Motor neuron (in vitro differentiated cells): ENCODE measurements at regions not wholly inside any gene's neighbourhood (a gene's known extent, or its start where the extent isn't known, plus 50 kb on each side); places are given as distances from the start of the nearest gene placed in this dataset.

ENCODE experiments used
- ATAC-seq, 8 experiments: fragments of 200-7000 bp; cut with Tn5 transposase; replicated peaks in 6 of 8; 2 replicates each; pipeline ENCODE4 v1.8.0; 2021; ENCODE audit warnings: mild to moderate bottlenecking in 8 of 8, moderate library complexity in 8 of 8
- H3K27ac ChIP-seq, 2 donors: fragments of 250-450 bp; sonication (Bioruptor Pico); 2 replicates each; pipeline ENCODE4 v1.9.0; 2021; ENCODE audit warnings: antibody characterized with exemption in 2 of 2, mild to moderate bottlenecking in 2 of 2, moderate library complexity in 1 of 2
- H3K4me1 ChIP-seq, 2 donors: fragments of 250-450 bp; sonication (Bioruptor Pico); replicated peaks in 1 of 2; 2 replicates each; pipeline ENCODE4 v1.6.1; 2021; ENCODE audit warnings: antibody characterized with exemption in 2 of 2, mild to moderate bottlenecking in 2 of 2, moderate library complexity in 1 of 2
- H3K4me3 ChIP-seq, 5 donors: fragments of 250-450 bp; sonication (Bioruptor Pico); 2 replicates each; pipeline ENCODE4 v1.9.0; 2021; ENCODE audit warnings: antibody characterized with exemption in 5 of 5, mild to moderate bottlenecking in 5 of 5, moderate library complexity in 4 of 5
- WGBS, 10 experiments: fragments of 450-650 bp; shearing (Covaris generic); methylation state at CpG; one replicate each; pipeline ENCODE4 v1.0.0; 2022; 5-methylcytosine and 5-hydroxymethylcytosine counted together
- in situ Hi-C, 9 experiments: fragments of 400-800 bp; cut with MboI; loops; one replicate each; pipeline ENCODE4 v1.15.0; 2021; ENCODE audit warnings: low sequenced_read_pairs in 9 of 9, low pct_unique_long_range_greater_than_20kb in 2 of 9; ENCODE audit not compliant: unreplicated experiment in 9 of 9

- no peak for ATAC-seq
- WGBS, 10 experiments = 18 to 77% (median 50%) methylated on average over 1 to 5 of the region's 5 CpGs
- in situ Hi-C loops = no loop called here
- Histone ChIP-seq H3K4me3 (no peak overlapping the region), H3K4me1 (peaks cover 0 to 6% of the 10 kb centered on the region in 2 donors), H3K27ac (no peak overlapping the region)
These were observed 126.5 kb upstream of the BMP2 start for GRCh38 chr20:6641012-6641411.

- Histone ChIP-seq H3K4me1 (no peaks in the 10 kb centered on the region), H3K4me3 (no peak overlapping the region), H3K27ac (no peak overlapping the region)
- no peak for ATAC-seq
- in situ Hi-C loops = no loop called here
These were observed 130.3 kb upstream of the BMP2 start for GRCh38 chr20:6637160-6637579.

DNA sequence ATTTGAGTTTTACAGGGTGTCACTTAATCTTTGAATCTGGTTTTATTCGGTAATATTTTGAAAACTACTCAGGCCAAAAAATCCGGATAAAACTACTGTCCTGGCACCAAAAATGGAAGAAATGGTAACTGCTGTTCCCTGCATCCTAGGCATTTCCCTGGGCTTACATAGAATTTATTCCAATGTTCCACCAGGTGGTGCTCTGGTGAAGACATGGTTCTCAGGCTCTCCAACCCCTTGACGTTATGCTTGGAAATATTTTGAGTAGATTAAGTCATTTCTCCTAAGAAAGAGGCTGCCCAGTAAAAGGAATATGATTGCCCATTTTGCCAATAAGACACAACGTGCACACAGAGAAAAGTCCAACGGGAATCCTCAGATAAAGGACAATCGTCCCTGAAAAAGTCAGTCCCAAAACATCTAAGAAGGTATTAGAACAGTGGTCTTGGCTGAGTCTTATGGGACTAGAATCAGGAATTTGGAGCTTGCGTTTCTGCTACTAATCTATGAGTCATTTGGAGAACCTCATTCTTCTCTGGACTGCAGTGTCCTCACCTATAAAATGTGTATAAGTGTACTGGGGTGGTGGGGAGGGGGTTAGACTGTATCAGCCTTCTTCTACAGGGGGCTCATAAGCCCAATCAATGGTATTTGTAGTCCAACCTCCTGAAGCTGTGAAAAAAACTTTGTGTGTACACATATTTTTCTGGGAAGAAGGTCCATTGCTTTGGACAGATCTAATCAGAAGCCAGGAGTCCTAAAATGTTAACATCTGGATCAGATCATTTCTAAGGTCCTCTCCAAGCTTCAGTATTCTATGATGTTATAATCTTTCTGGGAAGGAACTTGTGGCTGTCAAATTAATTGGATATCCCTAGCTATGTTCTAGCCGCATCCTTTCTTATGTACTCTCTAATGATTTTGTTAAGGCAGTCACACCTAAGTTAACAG, 131.0 kb upstream of the BMP2 start:
- no peak overlapping the region for H3K4me3 ChIP-seq
- peak in 4 of 8 experiments; percentile 70 to 96 (median 96) for ATAC-seq
- H3K4me1 ChIP-seq = no peaks in the 10 kb centered on the region
- H3K27ac ChIP-seq = no peak overlapping the region
- in situ Hi-C loops = no loop called here
- 2 to 80% (median 38%) methylated on average over 1 to 8 of the region's 8 CpGs for WGBS, 10 experiments

GRCh38 chr20:6635034-6635736, 132.3 kb upstream of the BMP2 start:
- Histone ChIP-seq H3K27ac (no peak overlapping the region), H3K4me3 (no peak overlapping the region), H3K4me1 (no peaks in the 10 kb centered on the region)
- no CpG with 5 or more reads among the region's 1 CpG for WGBS, 10 experiments
- in situ Hi-C loops = no loop called here
- ATAC-seq = no peak

DNA sequence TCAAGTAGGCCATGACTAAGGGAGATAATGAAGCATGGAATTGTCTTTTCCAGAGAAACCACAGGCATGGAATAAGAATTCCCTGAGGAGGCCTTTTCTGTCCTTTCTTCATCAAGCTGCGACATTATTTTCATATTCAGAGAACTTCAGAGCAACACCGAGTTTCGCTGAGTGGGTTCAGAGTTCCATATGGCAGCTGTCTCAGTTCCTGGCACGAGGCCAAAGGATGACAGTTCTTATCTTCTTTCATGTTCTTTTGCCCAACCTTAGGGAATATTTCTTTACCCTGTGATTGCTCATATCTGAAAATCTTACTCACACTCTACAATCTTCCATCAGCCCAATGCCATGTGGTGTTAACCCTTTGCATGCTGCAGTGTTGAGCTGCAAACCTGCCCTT, 135.3 kb upstream of the BMP2 start:
- H3K4me3 ChIP-seq = no peak overlapping the region
- no peaks in the 10 kb centered on the region for H3K4me1 ChIP-seq
- no peak for ATAC-seq
- WGBS, 10 experiments = 0 to 81% (median 17%) methylated on average over 1 to 4 of the region's 4 CpGs; no CpG with 5 or more reads in 3 of the 10 experiments
- H3K27ac ChIP-seq = no peak overlapping the region
- in situ Hi-C loops = no loop called here

- in situ Hi-C loops = no loop called here
- Histone ChIP-seq H3K4me1 (no peaks in the 10 kb centered on the region), H3K4me3 (no peak overlapping the region), H3K27ac (no peak overlapping the region)
- no peak for ATAC-seq
- WGBS, 10 experiments = 0 to 80% (median 20%) methylated on average over 1 to 2 of the region's 2 CpGs; no CpG with 5 or more reads in 3 of the 10 experiments
These were observed 137.0 kb upstream of the BMP2 start for GRCh38 chr20:6630514-6630913.

DNA sequence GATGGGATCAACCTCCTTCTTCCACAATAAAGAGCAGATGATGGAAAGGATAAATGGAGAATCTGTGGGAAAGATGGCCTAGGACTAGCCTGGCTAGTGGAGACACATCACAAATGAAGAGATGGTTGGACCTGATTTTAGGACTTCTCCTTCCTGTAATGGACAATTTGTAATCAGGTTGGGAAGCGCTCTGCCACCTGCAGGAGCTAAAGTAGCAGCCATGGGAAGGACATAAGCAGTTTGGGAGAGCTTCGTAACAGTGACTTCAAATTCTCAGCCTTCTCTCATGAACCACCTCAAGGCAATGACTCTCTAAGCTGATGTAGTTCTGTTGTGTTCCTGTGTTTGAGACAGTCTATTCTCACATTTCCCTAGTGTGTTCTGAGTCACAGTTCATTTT, 137.9 kb upstream of the BMP2 start:
- WGBS, 10 experiments = 0 to 100% (median 75%) methylated on average over 1 to 2 of the region's 2 CpGs; no CpG with 5 or more reads in 1 of the 10 experiments
- no peak overlapping the region for H3K4me3 ChIP-seq
- ATAC-seq = no peak
- in situ Hi-C loops = no loop called here
- no peak overlapping the region for H3K27ac ChIP-seq
- no peaks in the 10 kb centered on the region for H3K4me1 ChIP-seq

DNA sequence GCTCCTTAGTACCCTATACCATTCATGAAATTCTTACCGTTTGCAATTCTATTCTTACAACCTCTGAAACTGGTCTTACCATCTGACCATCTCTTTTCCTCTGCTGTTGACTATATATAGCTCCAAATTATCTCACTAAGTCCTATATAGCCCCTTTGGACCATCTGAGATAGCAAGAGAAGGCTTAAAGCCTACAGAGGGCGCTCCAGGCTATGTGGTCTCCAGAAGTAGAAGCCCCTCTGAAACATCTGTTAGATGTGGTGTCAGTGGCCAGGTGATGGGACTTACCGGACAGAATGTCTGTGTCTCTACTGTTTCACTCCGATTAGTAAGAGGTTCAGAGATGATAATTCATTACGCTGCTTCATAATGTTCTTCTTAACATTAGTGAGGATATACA, 140.7 kb upstream of the BMP2 start:
- in situ Hi-C loops = no loop called here
- Histone ChIP-seq H3K27ac (no peak overlapping the region), H3K4me3 (no peak overlapping the region), H3K4me1 (no peaks in the 10 kb centered on the region)
- no peak for ATAC-seq
- WGBS, 10 experiments = 0 to 100% (median 78%) methylated on average over 1 to 5 of the region's 5 CpGs; no CpG with 5 or more reads in 2 of the 10 experiments

DNA sequence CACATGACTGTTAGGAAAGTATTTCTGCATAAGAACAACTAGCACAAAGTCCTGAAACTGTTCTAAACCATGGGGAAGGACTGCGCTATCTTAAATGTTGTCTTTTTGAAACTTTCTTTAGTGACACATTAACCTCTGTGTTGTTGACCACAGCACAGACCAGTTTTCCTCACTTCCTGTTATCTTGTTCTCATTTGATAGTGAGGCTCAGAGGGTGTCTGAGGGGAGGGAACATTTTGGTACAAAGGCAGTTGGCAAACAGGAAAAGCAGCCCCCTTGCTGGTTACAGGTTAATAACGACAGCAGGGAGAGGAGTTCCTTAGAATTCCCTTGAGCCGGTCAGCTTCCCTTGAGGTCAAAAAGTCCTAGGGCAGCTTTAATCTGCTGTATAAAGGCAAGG, 143.5 kb upstream of the BMP2 start:
- Histone ChIP-seq H3K4me1 (no peaks in the 10 kb centered on the region), H3K4me3 (no peak overlapping the region), H3K27ac (no peak overlapping the region)
- no peak for ATAC-seq
- in situ Hi-C loops = no loop called here
- WGBS, 10 experiments = 0 to 100% (median 31%) methylated on average over 1 to 2 of the region's 3 CpGs; no CpG with 5 or more reads in 1 of the 10 experiments

GRCh38 chr20:6622041-6622440, 145.4 kb upstream of the BMP2 start:
- Histone ChIP-seq H3K4me1 (no peaks in the 10 kb centered on the region), H3K4me3 (no peak overlapping the region), H3K27ac (no peak overlapping the region)
- in situ Hi-C loops = no loop called here
- no peak for ATAC-seq

DNA sequence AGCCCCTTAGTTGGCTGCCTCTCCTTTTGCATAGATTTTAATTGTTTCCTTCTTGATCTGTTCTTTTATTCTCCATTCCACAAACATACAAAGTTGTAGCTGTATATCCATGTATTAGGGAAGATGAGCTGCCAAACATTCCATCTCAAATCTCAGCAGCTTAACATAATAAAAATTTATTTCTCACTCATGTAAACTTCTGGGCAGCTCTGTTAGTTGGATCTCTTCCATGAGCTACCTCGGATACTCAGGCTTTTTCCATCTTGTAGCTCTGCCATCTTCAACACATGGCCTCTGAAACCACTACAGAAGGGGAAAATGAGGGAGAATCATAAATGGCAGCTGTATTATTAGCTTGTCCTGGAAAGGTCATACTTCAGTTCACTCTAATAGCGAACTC, 149.4 kb upstream of the BMP2 start:
- no peaks in the 10 kb centered on the region for H3K4me1 ChIP-seq
- ATAC-seq = no peak
- in situ Hi-C loops = no loop called here
- WGBS, 10 experiments = 0 to 83% (median 33%) methylated on average over 1 to 2 of the region's 2 CpGs; no CpG with 5 or more reads in 1 of the 10 experiments
- H3K27ac ChIP-seq = no peak overlapping the region
- H3K4me3 ChIP-seq = no peak overlapping the region

DNA sequence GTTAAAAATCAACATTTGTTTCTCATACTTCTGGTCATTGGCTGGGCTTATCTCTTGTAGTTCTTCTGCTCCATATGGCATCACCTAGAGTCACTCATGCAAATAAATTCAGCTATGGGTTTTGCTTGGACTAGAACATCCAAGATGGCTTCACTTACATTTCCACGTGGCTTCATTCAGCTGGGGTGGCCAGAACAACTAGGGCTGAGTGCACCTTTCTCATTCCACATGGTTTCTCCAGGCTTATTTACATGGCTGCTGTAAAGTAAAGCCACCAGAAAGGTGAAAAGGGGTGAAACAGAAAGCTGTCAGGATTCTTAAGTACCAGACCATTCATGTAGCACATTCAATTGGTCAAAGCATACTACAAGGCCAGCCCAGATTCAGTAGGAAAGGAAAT, 151.1 kb upstream of the BMP2 start:
- H3K27ac ChIP-seq = no peak overlapping the region
- H3K4me1 ChIP-seq = no peaks in the 10 kb centered on the region
- WGBS, 10 experiments = 0 to 50% (median 33%) methylated on average over 1 of the region's 1 CpG; no CpG with 5 or more reads in 7 of the 10 experiments
- no peak for ATAC-seq
- H3K4me3 ChIP-seq = no peak overlapping the region
- in situ Hi-C loops = no loop called here

DNA sequence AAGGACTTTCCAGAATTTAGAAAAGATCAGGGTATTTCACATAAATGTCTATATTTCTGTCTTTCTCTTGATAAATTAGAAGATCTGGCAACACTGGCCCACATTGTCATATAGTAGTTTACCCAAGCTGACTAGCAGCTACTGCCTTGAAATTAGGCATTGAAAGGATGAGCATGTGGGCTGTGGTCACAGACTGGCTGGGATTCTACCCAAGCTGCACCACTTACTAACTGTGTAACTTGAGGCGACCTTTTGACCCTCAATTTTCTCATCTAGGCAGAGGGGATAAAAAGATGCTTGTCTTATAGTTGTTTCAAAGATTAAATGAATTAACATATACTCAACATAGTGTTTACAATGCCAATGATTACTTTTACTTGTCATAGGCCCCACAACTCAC, 152.7 kb upstream of the BMP2 start:
- no peak overlapping the region for H3K27ac ChIP-seq
- in situ Hi-C loops = no loop called here
- no peak overlapping the region for H3K4me3 ChIP-seq
- H3K4me1 ChIP-seq = no peaks in the 10 kb centered on the region
- no peak for ATAC-seq
- WGBS, 10 experiments = 17 to 78% (median 46%) methylated on average over 1 of the region's 1 CpG; no CpG with 5 or more reads in 2 of the 10 experiments
